GM12878 (cell line): ENCODE measurements at regions not wholly inside any gene's neighbourhood (a gene's known extent, or its start where the extent isn't known, plus 50 kb on each side); places are given as distances from the start of the nearest gene placed in this dataset.

Experiments used
- ATF2 ChIP-seq: IDR thresholded peaks from 2 replicates; pipeline ENCODE4 v1.6.1; 2012; ENCODE audit warnings: low read length, inconsistent platforms
- IKZF2 ChIP-seq, 2 experiments: fragments of 450-650 bp; IDR thresholded peaks; 2 replicates each; pipeline ENCODE4 v1.6.1; 2017; ENCODE audit warnings: mild to moderate bottlenecking in 2 of 2, moderate library complexity in 2 of 2
- JUND ChIP-seq: IDR thresholded peaks from 2 replicates; pipeline ENCODE4 v1.6.1; 2012; ENCODE audit warnings: low read depth, mild to moderate bottlenecking, low read length, improper control_type of control experiment, moderate library complexity
- KAT2A ChIP-seq: conservative IDR thresholded peaks from 2 replicates; pipeline ENCODE4 v1.6.1; 2011; ENCODE audit warnings: low read depth, low read length; ENCODE audit not compliant: control insufficient read depth
- PKNOX1 ChIP-seq: fragments of 450-650 bp; IDR thresholded peaks from 2 replicates; pipeline ENCODE4 v1.6.1; 2016; ENCODE audit warnings: mild to moderate bottlenecking
- RBBP5 ChIP-seq: fragments of 200-600 bp; sonication (generic); conservative IDR thresholded peaks from 2 replicates; pipeline ENCODE4 v1.6.1; 2016
- SUPT20H ChIP-seq: IDR thresholded peaks from 2 replicates; pipeline ENCODE4 v1.6.1; 2011; ENCODE audit warnings: low read depth, mild to moderate bottlenecking, low read length, moderate library complexity, borderline replicate concordance; ENCODE audit not compliant: control insufficient read depth
- WRNIP1 ChIP-seq: IDR thresholded peaks from 2 replicates; pipeline ENCODE4 v1.6.1; 2011; ENCODE audit warnings: low read depth, low read length, improper control_type of control experiment, borderline replicate concordance
- ZBTB11 ChIP-seq: fragments of 450-650 bp; formaldehyde crosslinking; IDR thresholded peaks from 2 replicates; pipeline ENCODE4 v1.5.0; 2022; ENCODE audit warnings: mild to moderate bottlenecking, missing genetic modification characterization
- ZBTB33 ChIP-seq: fragments of 450-650 bp; IDR thresholded peaks from 2 replicates; pipeline ENCODE4 v1.6.1; 2017; ENCODE audit warnings: mild to moderate bottlenecking
- ZNF622 ChIP-seq: fragments of 450-650 bp; IDR thresholded peaks from 2 replicates; pipeline ENCODE4 v1.6.1; 2017; ENCODE audit warnings: mild to moderate bottlenecking, inconsistent platforms

GRCh38 chr14:97311411-97311810 lies 514.2 kb downstream of the VRK1 start (continued):
- TF ChIP-seq PKNOX1 (no peak), IKZF2 (IDR thresholded peaks at IDR 0.05) (no peak), WRNIP1 (no peak), ATF2 (no peak), KAT2A (no peak), ZBTB33 (no peak), ZBTB11 (CRISPR knock-in tag) (no peak), SUPT20H (no peak), JUND (no peak), RBBP5 (no peak), ZNF622 (no peak)
